Ishikawa (cell line): ENCODE measurements at regions not wholly inside any gene's neighbourhood (a gene's known extent, or its start where the extent isn't known, plus 50 kb on each side); places are given as distances from the start of the nearest gene placed in this dataset.
A peak's percentile ranks its signal among the peaks of the same experiment; 100 is the strongest.

Source experiments
- CEBPB ChIP-seq: IDR thresholded peaks from 2 replicates; pipeline ENCODE4 v1.6.1; 2012
- CREB1 ChIP-seq: IDR thresholded peaks from 2 replicates; pipeline ENCODE4 v1.6.1; 2012; ENCODE audit warnings: low read depth
- EGR1 ChIP-seq: IDR thresholded peaks from 2 replicates; pipeline ENCODE4 v1.6.1; 2012
- EP300 ChIP-seq: IDR thresholded peaks from 2 replicates; pipeline ENCODE4 v1.6.1; 2012; ENCODE audit warnings: borderline replicate concordance
- FOXM1 ChIP-seq: IDR thresholded peaks from 2 replicates; pipeline ENCODE4 v1.6.1; 2012; ENCODE audit warnings: low read depth, borderline replicate concordance
- MAX ChIP-seq: IDR thresholded peaks from 2 replicates; pipeline ENCODE4 v1.6.1; 2012
- NFIC ChIP-seq: IDR thresholded peaks from 2 replicates; pipeline ENCODE4 v1.6.1; 2012
- RAD21 ChIP-seq: IDR thresholded peaks from 2 replicates; pipeline ENCODE4 v1.6.1; 2012; ENCODE audit warnings: low read depth
- REST ChIP-seq: IDR thresholded peaks from 2 replicates; pipeline ENCODE4 v1.6.1; 2012; ENCODE audit warnings: low read depth, mild to moderate bottlenecking
- TAF1 ChIP-seq: IDR thresholded peaks from 2 replicates; pipeline ENCODE4 v1.6.1; 2012; ENCODE audit warnings: low read depth, mild to moderate bottlenecking
- TCF12 ChIP-seq: IDR thresholded peaks from 2 replicates; pipeline ENCODE4 v1.6.1; 2012; ENCODE audit warnings: low read depth
- TEAD4 ChIP-seq: IDR thresholded peaks from 2 replicates; pipeline ENCODE4 v1.6.1; 2012
- USF1 ChIP-seq: IDR thresholded peaks from 2 replicates; pipeline ENCODE4 v1.6.1; 2012
- YY1 ChIP-seq: IDR thresholded peaks from 2 replicates; pipeline ENCODE4 v1.6.1; 2012; ENCODE audit warnings: low read depth
- ZBTB7A ChIP-seq: IDR thresholded peaks from 2 replicates; pipeline ENCODE4 v1.6.1; 2012; ENCODE audit warnings: low read depth

- TF ChIP-seq RAD21 (no peak), YY1 (no peak), TCF12 (no peak), USF1 (no peak), CREB1 (no peak), CEBPB (no peak), EGR1 (no peak), EP300 (no peak), TAF1 (no peak), TEAD4 (no peak), NFIC (no peak), FOXM1 (no peak), ZBTB7A (no peak), MAX (no peak), REST (no peak)
Observed at GRCh38 chr7:11969643-11970042, 137.6 kb upstream of the THSD7A start.

DNA sequence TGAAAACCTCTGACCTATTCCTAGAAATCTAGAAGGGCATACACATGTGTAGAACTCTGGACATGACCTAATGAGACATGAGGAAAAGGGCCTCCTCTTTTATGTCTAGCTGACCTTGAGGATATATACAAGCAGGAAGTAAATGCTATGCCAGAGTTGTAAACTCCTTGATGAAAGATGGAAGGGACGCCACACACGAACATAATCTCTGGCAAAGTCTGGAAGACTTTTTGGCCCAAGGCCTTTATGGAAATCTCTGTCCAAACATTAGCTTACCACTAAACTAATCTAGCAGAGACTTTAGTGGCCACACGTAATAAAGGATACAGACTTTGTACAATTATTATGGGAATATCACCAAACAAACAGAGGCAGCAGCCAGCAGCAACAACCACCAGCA is 138.1 kb upstream of the THSD7A start:
- TF ChIP-seq CEBPB (no peak), CREB1 (no peak), EP300 (no peak), MAX (no peak), TAF1 (no peak), RAD21 (no peak), REST (no peak), EGR1 (no peak), TCF12 (no peak), FOXM1 (no peak), USF1 (no peak), ZBTB7A (no peak), TEAD4 (no peak), YY1 (no peak)

DNA sequence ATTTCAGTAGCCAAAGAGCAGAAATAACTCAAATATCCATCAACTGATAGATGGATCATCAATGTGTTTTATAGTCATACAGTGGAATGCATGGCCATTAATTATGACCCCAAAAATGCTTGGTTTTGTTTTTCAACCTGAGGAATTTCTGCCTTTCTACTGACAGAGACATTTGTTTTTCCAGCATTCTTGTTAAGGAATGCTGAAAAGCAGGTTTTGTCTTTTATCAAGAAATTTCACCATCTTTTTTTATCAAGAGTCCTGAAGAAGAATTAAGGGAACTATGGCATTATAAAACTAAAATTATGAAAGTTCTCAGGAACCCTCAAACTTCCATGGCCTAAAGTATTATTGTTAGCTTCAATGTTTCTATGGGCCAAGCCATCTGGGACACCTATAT is 153.4 kb upstream of the THSD7A start:
- TF ChIP-seq TEAD4 = peak; percentile 50; the same call in 1 of the 2 replicates
- TF ChIP-seq RAD21 = no peak

GRCh38 chr7:11985971-11986370 is 154.0 kb upstream of the THSD7A start:
- TF ChIP-seq MAX (no peak), TCF12 (no peak), RAD21 (no peak), CREB1 (no peak), TAF1 (no peak), EGR1 (no peak), CEBPB (no peak), TEAD4 (no peak), YY1 (no peak), EP300 (no peak), USF1 (no peak), REST (no peak), FOXM1 (no peak)
